Activated CD4-positive, alpha-beta T cell treated with anti-CD3 and anti-CD28 coated beads, Interleukin-2, amount 50 U/mL, for 1 hour (primary cell): ENCODE measurements at regions not wholly inside any gene's neighbourhood (a gene's known extent, or its start where the extent isn't known, plus 50 kb on each side); places are given as distances from the start of the nearest gene placed in this dataset.
"Not testable (repeated sequence)": the region's sequence is repeated elsewhere in the genome, so short reads cannot be mapped to it uniquely, and the experiment has no call there.

Experiments
- DNase-seq: peaks from one replicate; pipeline ENCODE4 v3.0.0-alpha.2; 2020

GRCh38 chr5:56731473-56731872, 83.9 kb upstream of the MAP3K1 start:
- DNase-seq = not testable (repeated sequence)

- DNase-seq = no peak
Measured at GRCh38 chr5:56729488-56729887, 85.9 kb upstream of the MAP3K1 start.

GRCh38 chr5:56725711-56726411, 89.5 kb upstream of the MAP3K1 start:
- DNase-seq = no peak

GRCh38 chr5:56724857-56725256, 90.5 kb upstream of the MAP3K1 start:
- DNase-seq = not testable (repeated sequence)

GRCh38 chr5:56722317-56722716, 93.0 kb upstream of the MAP3K1 start:
- DNase-seq = no peak

- DNase-seq = no peak
Measured at GRCh38 chr5:56717253-56717987, 97.9 kb upstream of the MAP3K1 start.

GRCh38 chr5:56715986-56716385, 99.4 kb upstream of the MAP3K1 start:
- DNase-seq = no peak

GRCh38 chr5:56712895-56713591, 102.3 kb upstream of the MAP3K1 start:
- no peak for DNase-seq

GRCh38 chr5:56710826-56711590, 104.3 kb upstream of the MAP3K1 start:
- no peak for DNase-seq

GRCh38 chr5:56706504-56706903, 108.8 kb upstream of the MAP3K1 start:
- DNase-seq = no peak

GRCh38 chr5:56705217-56705616, 110.1 kb upstream of the MAP3K1 start:
- DNase-seq = no peak

- DNase-seq = no peak
Measured at GRCh38 chr5:56703952-56704351, 111.4 kb upstream of the MAP3K1 start.

- DNase-seq = no peak
Measured at GRCh38 chr5:56700711-56701110, 114.6 kb upstream of the MAP3K1 start.

GRCh38 chr5:56699538-56699937, 115.8 kb upstream of the MAP3K1 start:
- DNase-seq = no peak

GRCh38 chr5:56698463-56699381, 116.6 kb upstream of the MAP3K1 start:
- no peak for DNase-seq

- no peak for DNase-seq
Measured at GRCh38 chr5:56696900-56697299, 118.4 kb upstream of the MAP3K1 start.

GRCh38 chr5:56693220-56693579, 122.1 kb upstream of the MAP3K1 start:
- peak; percentile 39 for DNase-seq

GRCh38 chr5:56692359-56693219, 122.8 kb upstream of the MAP3K1 start:
- DNase-seq = no peak

GRCh38 chr5:56688402-56688801, 126.9 kb upstream of the MAP3K1 start:
- DNase-seq = no peak

GRCh38 chr5:56686337-56687195, 128.8 kb upstream of the MAP3K1 start:
- DNase-seq = no peak
